ENCODE measurements at regions not wholly inside any gene's neighbourhood (a gene's known extent, or its start where the extent isn't known, plus 50 kb on each side); places are given as distances from the start of the nearest gene placed in this dataset.
"Not testable (repeated sequence)": the region's sequence is repeated elsewhere in the genome, so short reads cannot be mapped to it uniquely, and the experiment has no call there.

- H3K4me3 ChIP-seq = no peak overlapping the region
- H3K36me3 ChIP-seq (replicated peaks in 1 of 2; ENCODE audit: insufficient read depth in 1 of 2, low read depth in 2 of 2) = no peaks in the 10 kb centered on the region
- H3K4me1 ChIP-seq = no peaks in the 10 kb centered on the region
- no peak overlapping the region for H3K27ac ChIP-seq
- no peaks in the 10 kb centered on the region for H3K27me3 ChIP-seq
- intact Hi-C loops (cut with DNase I) = no loop called here
- no peak for TF ChIP-seq POLR2A (IDR thresholded peaks at IDR 0.05)
- TF ChIP-seq CTCF (IDR thresholded peaks at IDR 0.05) = no peak
- no peak for ATAC-seq
- H3K9me3 ChIP-seq = peaks cover 0 to 6% (median 0%) of the 10 kb centered on the region in 3 donors
- DNase-seq = no peak
Observed at GRCh38 chr1:111063595-111063994, 76.3 kb downstream of the DRAM2 start.

GRCh38 chr1:111062624-111063023 is 77.3 kb downstream of the DRAM2 start:
- TF ChIP-seq POLR2A (IDR thresholded peaks at IDR 0.05) (no peak), CTCF (IDR thresholded peaks at IDR 0.05) (no peak)
- H3K4me3 ChIP-seq = no peak overlapping the region
- ATAC-seq (no peak), DNase-seq (no peak)
- intact Hi-C loops (cut with DNase I) = no loop called here
- peaks cover 0 to 6% (median 0%) of the 10 kb centered on the region in 3 donors for H3K9me3 ChIP-seq
- 44 to 57% methylated on average over 2 of the region's 2 CpGs for WGBS, 2 donors
- no peaks in the 10 kb centered on the region for H3K4me1 ChIP-seq
- H3K27ac ChIP-seq = no peak overlapping the region
- no peaks in the 10 kb centered on the region for H3K36me3 ChIP-seq (replicated peaks in 1 of 2; ENCODE audit: insufficient read depth in 1 of 2, low read depth in 2 of 2)
- no peaks in the 10 kb centered on the region for H3K27me3 ChIP-seq

GRCh38 chr1:111062081-111062480 is 77.8 kb downstream of the DRAM2 start:
- no peak for ATAC-seq
- intact Hi-C loops (cut with DNase I) = no loop called here
- no peaks in the 10 kb centered on the region for H3K27me3 ChIP-seq
- H3K9me3 ChIP-seq = peaks cover 0 to 6% (median 0%) of the 10 kb centered on the region in 3 donors
- no peak overlapping the region for H3K27ac ChIP-seq
- no peaks in the 10 kb centered on the region for H3K36me3 ChIP-seq (replicated peaks in 1 of 2; ENCODE audit: insufficient read depth in 1 of 2, low read depth in 2 of 2)
- TF ChIP-seq CTCF (IDR thresholded peaks at IDR 0.05) (no peak), POLR2A (IDR thresholded peaks at IDR 0.05) (no peak)
- H3K4me3 ChIP-seq = no peak overlapping the region
- no peak for DNase-seq
- no peaks in the 10 kb centered on the region for H3K4me1 ChIP-seq

DNA sequence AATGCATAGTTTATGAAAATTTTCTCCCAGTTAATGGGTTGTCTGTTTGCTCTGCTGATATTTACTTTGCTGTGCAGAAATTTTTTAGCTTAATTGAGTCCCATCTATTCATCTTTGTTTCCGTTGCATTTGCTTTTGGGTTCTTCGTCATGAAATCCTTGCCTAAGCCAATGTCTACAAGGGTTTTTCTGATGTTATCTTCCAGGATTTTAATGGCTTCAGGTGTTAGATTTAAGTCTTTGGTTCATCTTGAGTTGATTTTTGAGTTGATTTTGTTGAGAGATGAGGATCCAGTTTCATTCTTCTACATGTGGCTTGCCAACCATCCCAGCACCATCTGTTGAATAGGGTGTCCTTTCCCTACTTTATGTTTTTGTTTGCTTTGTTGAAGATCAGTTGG is 85.2 kb downstream of the DRAM2 start:
- Histone ChIP-seq H3K36me3 (replicated peaks in 1 of 2; ENCODE audit: insufficient read depth in 1 of 2, low read depth in 2 of 2) (no peaks in the 10 kb centered on the region), H3K27ac (no peak overlapping the region), H3K4me1 (no peaks in the 10 kb centered on the region), H3K27me3 (no peaks in the 10 kb centered on the region), H3K9me3 (no peaks in the 10 kb centered on the region), H3K4me3 (no peak overlapping the region)
- TF ChIP-seq CTCF (IDR thresholded peaks at IDR 0.05) (no peak), POLR2A (IDR thresholded peaks at IDR 0.05) (no peak)
- WGBS, 2 donors = 77 to 90% methylated on average over 2 of the region's 2 CpGs
- DNase-seq (no peak), ATAC-seq (no peak)
- intact Hi-C loops (cut with DNase I) = no loop called here

DNA sequence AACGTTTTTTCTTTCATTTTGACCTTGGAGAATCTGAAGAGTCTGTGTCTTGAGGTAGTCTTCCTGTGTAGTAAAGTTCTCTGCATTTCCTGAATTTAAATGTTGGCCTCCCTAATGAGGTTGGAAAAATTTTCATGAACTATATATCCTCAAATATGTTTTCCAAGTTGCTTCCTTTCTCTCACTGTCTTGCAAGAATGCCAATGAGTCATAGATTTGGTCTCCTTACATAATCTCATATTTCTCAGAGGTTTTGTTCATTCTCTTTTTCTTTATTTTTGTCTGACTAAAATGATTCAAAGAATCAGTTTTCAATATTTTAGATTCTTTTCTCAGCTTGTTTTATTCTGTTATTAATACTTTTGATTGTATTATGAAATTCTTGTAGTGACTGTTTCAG is 87.6 kb downstream of the DRAM2 start:
- TF ChIP-seq POLR2A (IDR thresholded peaks at IDR 0.05) = no peak
- TF ChIP-seq CTCF (IDR thresholded peaks at IDR 0.05) = no peak
- no peak overlapping the region for H3K27ac ChIP-seq
- DNase-seq (no peak), ATAC-seq (no peak)
- H3K36me3 ChIP-seq (replicated peaks in 1 of 2; ENCODE audit: insufficient read depth in 1 of 2, low read depth in 2 of 2) = no peaks in the 10 kb centered on the region
- no peak overlapping the region for H3K4me3 ChIP-seq
- H3K9me3 ChIP-seq = no peaks in the 10 kb centered on the region
- H3K27me3 ChIP-seq = no peaks in the 10 kb centered on the region
- H3K4me1 ChIP-seq = no peaks in the 10 kb centered on the region
- intact Hi-C loops (cut with DNase I) = no loop called here
- 8 to 13% methylated on average over 1 of the region's 1 CpG for WGBS, 2 donors

GRCh38 chr1:111048253-111048652 is 84.5 kb upstream of the LRIF1 start:
- peaks cover 12% of the 10 kb centered on the region for H3K4me1 ChIP-seq
- DNase-seq; H3K27me3 ChIP-seq; H3K4me3 ChIP-seq; H3K9me3 ChIP-seq; H3K27ac ChIP-seq; ATAC-seq; intact Hi-C loops (cut with DNase I); H3K36me3 ChIP-seq (replicated peaks in 1 of 2; ENCODE audit: insufficient read depth in 1 of 2, low read depth in 2 of 2): not testable (repeated sequence)
- WGBS, 2 donors = 71 to 74% methylated on average over 1 of the region's 1 CpG

Measured in body of pancreas (tissue), 4 donors.